GM18909 (cell line): ENCODE measurements at regions not wholly inside any gene's neighbourhood (a gene's known extent, or its start where the extent isn't known, plus 50 kb on each side); places are given as distances from the start of the nearest gene placed in this dataset.

Source experiments
- ATAC-seq: cut with Tn5 transposase; IDR thresholded peaks from one replicate; pipeline ENCODE4 v1.9.1; 2021; ENCODE audit warnings: mild to moderate bottlenecking; ENCODE audit not compliant: unreplicated experiment, poor library complexity

DNA sequence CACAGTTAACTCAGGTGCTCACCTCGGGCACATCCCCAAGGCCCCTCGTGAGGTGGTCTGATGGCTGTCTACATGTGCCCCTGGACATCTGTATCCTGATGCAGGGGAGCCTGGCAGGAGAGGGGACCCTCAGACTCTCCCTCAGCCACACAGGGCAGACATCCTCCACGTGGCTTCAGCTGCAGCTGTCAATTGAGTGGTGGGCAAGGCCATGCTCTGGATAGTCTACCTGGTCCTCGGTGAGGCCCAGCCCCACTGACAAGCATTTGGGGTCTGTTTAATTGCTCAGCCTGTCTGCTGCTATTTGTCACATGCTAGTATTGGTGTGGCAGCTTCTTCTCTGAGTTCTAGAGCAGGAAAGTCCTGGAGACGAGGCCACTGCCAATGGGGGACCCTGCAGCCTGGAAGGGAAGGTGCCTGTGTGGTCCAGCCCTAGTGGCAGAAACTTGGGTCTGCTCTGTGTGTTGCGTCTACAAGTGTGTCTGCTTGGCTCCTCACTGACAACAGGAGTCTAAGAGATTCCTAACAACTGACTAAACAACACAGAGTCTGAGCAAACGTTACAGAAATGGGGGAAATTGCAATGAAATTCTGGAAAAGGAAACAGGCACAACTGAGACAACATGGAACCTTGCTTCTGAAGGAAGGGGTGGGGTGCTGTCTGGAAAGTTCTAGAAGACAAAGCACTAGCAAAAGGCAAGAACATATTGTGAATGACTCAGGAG, 59.3 kb upstream of the IGFBP3 start:
- no peak for ATAC-seq

- ATAC-seq, result no peak
Observed at GRCh38 chr7:45979275-45980180, 58.5 kb upstream of the IGFBP3 start.

DNA sequence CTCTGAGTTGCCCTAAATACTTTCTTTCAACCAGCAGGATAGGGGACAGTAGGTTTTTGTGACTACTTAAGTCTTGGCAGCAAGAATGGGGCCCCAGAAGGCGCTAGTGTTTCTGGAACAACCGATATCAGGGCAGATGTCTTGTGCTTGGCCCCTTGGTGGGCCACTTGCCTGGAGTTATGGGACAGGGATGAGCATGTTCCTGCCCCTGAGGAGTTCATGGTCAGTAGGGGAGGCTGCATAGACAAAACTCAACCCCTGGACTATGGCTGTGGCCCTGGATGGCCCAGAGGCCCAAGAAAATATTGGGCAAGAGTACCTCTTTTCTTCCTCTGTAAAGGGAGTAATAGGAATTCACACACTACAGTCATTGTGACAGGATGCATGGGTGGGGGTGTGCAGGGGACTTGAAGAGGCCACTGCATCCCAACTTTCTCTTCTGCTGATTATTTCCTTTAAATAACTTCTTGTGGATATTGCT, 57.7 kb upstream of the IGFBP3 start:
- ATAC-seq, result no peak

- no peak for ATAC-seq
Observed at GRCh38 chr7:45978010-45978681, 57.1 kb upstream of the IGFBP3 start.

GRCh38 chr7:45977256-45977780, 56.2 kb upstream of the IGFBP3 start:
- ATAC-seq, result no peak

DNA sequence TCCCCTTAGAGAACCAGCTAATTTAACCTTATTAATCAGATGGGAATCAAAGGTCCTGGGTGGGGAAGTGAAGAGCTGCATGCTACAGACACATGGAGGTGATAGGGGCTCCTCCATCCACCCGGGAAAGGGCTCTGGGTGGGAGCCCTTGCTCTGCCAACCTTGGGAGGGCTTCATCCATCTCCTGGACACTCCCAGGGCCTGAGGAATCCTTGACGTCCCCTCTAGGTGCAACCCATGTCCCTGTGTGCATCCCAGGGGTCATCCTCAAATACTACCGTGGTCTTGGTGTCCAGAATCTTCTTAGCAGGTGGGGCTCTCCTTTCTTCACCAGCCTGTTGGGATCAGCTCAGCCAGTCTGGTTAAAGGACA, 55.4 kb upstream of the IGFBP3 start:
- no peak for ATAC-seq

- no peak for ATAC-seq
Observed at GRCh38 chr7:45975847-45976484, 54.9 kb upstream of the IGFBP3 start.

DNA sequence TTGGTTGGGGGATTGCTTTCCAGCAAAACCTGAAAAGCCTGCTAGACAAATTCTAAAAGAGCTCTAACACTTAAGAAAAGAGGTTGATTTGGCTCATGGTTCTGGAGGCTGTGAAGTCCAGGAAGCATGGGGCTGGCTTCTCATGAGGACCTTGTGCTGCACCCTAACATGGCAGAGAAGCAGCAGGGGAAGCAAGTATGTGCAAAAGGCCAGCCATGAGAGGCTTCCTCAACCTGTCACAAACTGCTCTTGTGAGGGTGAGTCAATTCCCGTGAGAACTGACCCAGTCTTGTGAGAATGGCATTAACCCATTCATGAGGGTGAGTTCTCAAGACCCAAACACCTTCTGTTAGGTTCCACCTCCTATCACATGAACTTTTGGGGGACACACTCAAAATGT, 54.3 kb upstream of the IGFBP3 start:
- ATAC-seq, result no peak

DNA sequence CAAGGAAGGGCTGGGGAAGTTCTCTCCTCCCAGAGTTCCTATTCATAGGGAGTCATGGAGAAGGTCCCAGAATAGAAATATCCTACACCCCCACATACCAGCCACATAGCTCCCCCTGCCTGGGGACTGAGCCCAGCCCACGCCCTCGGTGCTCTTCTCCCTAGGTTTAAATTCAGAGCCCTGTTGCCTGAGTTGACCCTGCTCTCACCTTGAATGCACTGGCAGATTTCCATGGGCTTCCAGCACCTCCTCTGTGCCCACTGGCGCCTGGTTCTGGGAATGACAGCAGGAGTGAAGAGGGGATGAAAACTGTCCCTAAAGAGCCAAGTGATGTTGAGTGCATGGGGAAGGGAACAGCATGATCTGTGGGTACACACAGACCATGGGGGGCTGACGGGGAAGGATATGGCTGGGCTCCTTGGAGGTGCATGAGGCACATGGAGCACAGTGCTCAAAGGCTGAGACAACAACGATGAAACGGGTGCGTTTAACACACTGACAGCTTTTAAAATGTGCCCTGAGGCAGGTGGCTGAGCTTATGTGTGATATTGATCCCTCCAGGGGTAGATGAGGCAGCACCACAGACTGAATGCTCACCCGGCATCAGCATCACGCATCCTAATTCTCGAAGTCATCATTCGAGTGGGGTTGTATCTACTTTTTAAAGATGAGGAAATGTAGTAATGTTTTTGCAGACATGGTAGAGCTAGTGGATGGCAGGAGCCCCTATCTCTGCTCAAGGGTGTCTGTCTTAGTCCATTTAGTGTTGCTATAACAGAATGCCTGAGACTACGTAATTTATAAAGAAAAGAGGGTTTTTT, 53.7 kb upstream of the IGFBP3 start:
- no peak for ATAC-seq

- no peak for ATAC-seq
Observed at GRCh38 chr7:45973725-45974532, 52.9 kb upstream of the IGFBP3 start.

GRCh38 chr7:45972629-45973312, 51.7 kb upstream of the IGFBP3 start:
- no peak for ATAC-seq

- ATAC-seq, result no peak
Observed at GRCh38 chr7:45971661-45972175, 50.6 kb upstream of the IGFBP3 start.

DNA sequence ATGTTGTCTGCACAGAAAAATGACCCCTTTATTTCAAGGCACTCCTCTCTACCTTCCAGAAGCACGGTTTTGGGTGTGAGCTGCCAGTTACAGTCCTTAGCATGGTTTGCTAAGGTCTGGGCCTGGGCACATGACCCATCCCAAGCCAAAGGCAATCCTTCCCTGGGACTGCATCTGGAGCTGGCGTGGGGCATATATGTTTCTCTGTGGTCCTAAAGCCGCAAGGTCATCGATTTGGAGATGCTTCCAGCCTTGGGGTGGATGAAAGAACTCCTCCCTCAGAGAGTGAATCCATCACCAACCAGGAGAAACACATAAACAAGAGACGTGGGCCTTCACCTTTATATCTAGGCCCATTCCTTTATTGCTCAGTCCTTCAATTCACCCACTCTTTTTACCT, 50.1 kb upstream of the IGFBP3 start:
- ATAC-seq, result no peak
